AG08395 (cell line): ENCODE measurements at regions not wholly inside any gene's neighbourhood (a gene's known extent, or its start where the extent isn't known, plus 50 kb on each side); places are given as distances from the start of the nearest gene placed in this dataset.

ENCODE experiments used
- DNase-seq: peaks from one replicate; pipeline ENCODE4 v3.0.0; 2012; ENCODE audit warnings: mixed read lengths, low spot score

DNA sequence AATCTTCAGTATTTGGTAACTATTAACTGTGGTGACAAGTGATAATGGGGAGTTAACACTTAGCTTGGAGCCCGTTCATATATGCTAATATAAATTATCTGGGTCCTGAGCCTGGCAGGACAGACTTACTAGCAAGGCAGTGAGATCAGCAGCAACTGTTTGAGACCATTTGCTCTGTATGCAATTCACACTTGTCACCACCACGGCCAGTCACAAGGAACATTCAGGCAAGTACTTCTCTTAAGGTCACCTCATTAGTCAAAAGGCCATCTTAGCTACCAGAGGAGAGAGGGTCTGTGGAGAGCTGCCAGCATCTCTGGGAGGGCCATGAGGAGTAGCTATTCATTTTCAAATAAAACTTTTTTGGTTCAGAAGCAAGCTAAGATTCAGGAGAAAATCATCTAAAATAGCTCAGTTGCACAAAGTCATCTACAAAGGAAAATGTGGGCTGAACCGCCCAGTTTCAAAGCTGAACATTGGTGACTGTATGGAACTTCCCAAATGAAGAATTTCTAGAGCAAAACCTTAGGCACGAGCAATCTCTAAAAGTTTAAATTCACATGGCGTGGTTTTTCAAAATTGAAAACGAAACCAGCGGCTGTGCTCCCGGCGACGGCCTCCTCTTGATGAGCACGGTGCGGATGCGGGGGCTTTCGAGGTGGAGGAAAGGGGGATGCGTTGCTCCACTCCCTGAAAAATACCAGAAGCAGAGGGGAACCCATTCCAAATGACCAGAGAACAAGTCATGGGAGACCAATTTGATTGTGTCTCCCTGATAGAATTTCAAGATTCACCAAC, 233.5 kb upstream of the MGMT start:
- no peak for DNase-seq

DNA sequence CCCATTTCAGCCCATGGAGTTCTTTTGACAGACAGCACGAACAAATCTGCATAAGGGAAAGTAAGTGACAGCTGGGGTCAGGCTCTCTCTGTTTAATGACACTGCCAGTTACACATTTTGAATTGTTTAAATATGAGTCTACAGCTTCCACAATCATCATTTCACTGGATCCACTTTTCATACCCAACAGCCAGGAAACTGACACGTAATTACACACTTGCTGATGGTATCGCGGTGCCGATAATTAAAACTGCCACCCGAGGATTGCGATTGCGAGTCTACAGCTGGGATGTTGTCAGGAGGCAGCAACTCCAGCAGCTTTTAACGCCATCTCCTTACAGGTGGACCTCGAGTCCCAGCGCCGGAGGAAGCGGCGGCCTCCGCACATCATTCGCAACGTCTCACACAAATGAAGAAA, 230.8 kb upstream of the MGMT start:
- DNase-seq, result no peak

DNA sequence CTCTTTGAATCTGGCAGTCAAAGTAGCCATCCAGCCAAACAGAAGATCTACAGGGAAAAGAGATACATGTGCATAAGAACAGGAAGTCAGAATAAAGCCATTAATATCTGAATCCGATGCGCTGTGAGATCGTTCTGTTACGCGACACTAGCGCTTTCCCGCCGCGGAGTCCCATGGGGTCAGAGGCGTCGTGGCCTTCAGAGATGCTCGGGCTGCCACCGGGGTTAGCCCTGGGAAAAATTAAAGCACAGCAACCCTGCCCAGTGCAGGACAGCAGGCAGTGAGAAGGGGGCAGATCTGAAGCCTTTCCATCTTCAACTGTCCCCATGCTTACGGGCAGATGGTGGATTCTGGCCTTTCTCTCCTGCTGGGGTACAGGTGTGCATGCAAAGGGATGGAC, 225.6 kb upstream of the MGMT start:
- no peak for DNase-seq

DNA sequence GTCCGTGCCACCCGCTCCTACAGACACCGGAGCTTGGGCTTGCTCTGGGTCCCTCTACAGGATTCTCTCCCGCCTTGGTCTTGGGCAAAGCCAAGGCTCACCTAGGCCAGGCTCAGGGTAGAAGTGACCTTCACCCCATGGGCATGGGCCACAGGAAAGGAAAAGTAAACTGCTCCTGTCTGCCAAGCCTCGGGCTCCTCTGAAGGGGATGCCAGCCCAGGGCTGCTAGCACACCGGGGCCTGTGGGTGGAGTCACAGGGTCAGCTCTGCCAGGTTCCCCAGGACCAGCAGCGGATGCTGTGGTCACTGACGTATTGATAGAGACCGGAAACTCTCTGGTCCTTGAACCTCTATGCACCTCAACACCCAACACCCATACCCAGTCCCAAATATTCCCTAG, 222.7 kb upstream of the MGMT start:
- DNase-seq, result no peak

DNA sequence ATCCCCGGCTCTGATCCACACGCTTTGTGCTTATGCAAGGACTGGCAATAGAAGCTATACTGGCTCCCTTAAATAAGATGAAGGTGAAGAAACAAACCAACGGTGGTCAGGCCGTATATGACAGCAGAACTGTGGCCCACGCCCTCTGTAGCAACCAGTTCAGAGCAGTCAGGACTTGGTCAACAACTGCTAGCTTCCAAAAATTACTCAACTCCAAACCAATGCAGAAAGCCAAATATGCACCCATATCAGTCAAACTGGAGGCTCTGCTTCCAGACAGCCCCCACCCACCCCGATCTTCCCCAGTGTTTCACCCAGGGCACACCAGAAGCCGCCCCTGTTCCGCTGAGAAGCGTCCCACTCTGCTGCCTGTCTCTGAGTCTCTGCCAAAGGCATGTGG, 222.3 kb upstream of the MGMT start:
- DNase-seq, result no peak

DNA sequence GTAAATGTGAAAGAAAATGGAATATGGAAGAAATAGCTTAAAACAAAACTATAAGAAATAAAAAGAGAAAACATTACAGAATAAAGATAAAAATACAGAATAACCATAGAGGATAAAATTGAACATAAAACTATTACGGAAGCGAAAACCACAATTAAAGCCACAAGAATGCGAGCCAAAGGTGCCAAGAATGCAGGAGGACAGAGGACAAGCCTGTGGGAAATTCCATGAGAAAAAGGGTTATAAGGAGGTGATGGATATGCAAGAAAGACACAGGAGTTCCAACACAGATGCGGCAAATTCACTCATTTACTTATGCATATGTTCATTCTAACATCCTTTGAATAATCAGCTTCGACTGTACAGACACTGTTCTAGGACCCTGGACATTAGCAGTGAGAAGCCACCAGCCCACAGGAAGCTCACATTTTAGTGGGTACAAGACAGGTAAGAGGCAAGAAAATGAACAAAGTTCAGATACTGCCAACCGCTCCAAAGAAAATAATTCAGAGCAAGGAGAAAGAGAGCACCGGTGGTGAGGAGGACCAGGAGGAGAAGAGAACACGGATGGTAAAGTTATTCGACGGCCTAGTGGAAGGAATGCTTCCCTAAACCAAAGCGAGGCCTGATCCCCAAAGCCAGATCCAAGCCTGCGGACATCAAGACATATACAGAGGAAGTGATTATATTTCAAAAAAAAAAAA, 213.7 kb upstream of the MGMT start:
- no peak for DNase-seq

GRCh38 chr10:129253865-129254179, 213.2 kb upstream of the MGMT start:
- no peak for DNase-seq

DNA sequence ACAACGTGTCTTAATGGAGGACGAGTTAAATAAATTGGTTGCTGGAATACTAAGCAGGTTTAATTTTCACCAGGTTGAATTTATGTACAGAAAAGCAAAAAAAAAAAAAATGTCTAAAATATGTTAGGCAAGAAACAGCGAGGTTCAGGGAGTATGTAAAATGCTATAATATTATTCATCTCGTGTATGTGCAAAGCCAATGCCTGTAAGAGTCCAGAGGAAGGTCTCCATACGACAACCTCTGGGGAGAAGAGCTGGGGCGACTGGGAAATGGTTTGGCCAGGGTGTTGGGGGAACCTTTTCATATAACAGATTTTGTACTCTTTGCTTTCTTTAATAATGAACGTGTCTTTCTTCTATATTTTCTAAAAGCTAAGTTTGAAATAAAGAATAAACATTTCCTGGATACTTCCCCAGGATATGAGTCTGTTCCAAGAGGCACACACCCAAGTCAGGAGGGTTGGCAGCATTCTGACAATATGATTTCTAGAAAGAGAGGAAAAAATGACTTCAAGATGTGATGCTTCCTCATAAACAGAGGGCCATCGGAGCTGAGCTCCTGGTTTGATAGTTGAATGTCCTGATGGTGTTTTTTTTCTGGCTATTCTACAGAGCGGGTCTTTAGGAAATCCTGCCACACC, 208.6 kb upstream of the MGMT start:
- no peak for DNase-seq

DNA sequence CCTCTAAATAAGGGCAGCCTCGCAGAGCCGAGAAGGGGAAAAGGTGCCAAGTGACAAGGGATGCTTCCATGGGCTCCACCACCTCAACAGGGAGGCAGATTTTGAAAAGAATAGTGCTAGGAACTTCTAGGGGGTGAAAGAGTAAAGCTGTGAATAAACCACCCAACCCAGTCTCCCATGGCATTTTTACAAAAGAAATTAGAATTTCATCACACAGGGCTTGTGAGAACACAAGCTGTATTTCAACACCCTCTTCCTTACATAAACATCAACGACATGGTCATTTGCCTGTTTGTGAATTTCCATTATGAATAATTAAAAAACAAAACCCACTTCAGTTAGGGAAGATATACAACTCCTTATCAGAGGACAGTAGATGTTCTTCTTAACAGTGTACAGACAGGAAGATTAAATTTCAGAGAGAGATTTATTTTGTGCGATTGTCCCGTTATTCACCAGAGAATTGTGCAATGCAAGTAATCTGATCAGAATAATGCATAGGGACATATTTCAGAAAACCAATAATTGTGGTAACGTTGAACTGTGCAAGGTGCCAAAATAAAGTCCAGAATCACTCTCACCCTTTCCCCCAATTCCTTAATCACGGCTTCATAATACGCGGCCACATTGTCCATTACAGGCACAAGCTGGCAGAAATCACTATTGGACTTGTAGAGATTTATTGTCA, 207.8 kb upstream of the MGMT start:
- DNase-seq, result no peak

DNA sequence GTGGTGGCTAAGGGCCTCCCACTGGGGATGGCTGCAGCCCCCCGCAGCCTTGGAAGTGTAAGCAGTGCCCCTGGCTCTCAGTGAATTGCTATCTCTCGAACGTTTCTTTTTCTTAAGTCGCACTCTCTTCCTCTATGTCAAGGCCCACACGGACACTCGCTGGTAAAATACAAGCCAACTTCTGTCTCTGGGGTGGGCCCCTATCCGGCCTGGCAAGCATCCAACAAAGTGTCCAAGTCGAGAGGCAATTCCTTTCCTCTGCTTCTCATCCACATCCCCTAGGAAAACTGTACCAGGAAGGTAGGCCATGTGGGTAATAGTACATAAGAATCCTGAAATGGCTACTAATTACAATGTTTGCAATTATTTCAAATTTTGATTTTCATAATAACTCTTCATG, 194.9 kb upstream of the MGMT start:
- DNase-seq, result no peak

- DNase-seq, result no peak
These were observed 194.0 kb upstream of the MGMT start for GRCh38 chr10:129272866-129273650.

- no peak for DNase-seq
These were observed 193.2 kb upstream of the MGMT start for GRCh38 chr10:129273860-129274259.

DNA sequence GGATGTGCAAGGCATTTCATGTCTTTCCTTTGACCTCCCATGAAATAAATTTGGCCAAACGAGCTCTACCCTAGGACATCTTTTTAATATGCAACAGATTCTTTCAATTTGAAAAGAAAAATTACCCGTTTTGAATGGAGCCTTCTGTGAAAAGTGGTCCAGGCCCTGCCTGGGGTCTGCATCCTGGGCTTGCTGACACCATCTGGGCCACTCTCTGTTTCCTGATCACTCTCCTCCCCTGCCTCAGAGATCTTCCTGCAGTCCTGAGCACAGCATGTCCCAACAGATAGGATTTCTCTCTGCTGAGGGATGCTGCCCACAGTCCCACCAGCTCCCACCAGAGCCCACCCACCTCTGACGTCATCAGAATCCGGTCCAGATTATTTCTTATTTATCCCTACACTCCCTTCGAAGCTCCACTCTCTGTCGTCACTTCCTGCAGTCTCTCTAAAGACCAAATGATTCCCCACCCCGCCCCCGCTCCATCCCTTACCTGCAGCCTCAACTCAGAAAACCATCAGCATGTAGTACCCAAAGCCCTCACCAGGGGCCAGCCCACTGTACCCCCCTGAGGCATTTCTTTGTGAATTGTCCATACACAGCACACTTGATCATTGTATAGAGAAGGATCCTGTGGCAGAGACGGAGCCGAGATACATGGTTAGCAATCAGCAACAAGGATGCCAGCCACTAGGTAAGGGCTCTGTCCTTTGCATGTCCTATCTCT, 192.1 kb upstream of the MGMT start:
- no peak for DNase-seq

DNA sequence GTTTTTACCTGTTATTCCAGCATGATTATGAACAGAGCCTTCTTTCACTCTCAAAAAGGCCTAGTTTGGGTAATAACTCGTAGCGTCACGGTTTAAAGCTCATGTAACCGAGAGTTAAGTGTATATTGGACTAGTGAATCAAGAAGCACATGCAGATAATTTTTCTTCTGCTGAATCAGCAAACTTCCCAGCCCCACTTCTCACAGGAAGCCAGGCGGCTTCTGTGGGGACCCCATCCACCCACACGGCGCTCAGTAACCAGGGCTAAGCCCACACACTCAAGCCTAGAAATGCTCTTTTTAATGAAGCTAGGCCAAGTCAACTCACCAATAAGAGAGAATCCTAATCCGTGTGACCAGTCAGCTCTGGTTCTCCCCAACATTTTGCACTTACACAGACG, 191.2 kb upstream of the MGMT start:
- no peak for DNase-seq

- no peak for DNase-seq
These were observed 190.0 kb upstream of the MGMT start for GRCh38 chr10:129277084-129277483.

DNA sequence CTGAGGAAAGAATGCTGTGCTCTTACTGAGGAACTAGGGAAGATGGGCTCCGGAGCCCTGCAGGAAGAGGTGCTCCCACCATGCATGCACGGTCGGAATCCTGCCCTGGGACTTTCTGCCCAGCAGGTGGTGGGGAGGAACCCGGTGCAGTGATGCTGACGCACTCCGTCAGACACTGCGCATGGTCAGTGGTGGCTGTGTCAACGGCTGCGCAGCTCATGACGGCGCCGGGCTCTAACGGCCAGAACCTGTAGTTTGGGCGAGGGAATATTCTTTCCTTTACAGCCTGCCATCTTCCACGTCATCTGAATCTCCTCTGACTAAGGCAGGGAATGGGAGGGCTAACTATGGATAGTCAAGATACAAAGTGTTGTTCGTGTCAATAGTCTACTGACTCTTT, 189.2 kb upstream of the MGMT start:
- no peak for DNase-seq

GRCh38 chr10:129278686-129279085, 188.4 kb upstream of the MGMT start:
- DNase-seq, result no peak

GRCh38 chr10:129279446-129280154, 187.4 kb upstream of the MGMT start:
- DNase-seq, result no peak

DNA sequence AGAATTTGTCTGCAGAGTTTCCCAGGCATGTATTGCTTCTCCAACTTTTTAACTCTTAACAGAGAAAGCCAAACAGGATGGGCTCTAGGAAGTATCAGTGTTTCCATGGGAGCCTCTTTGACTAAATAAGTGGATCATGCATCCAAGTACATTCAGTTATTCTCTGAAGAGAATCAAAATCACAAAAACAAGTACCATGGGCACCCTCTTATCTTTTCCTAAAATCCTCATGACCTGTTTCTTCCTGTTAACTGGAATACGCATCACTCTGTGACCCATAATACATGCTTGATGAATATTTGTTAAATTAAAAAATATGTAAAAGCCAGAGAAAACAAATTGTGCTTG, 186.9 kb upstream of the MGMT start:
- DNase-seq, result no peak

DNA sequence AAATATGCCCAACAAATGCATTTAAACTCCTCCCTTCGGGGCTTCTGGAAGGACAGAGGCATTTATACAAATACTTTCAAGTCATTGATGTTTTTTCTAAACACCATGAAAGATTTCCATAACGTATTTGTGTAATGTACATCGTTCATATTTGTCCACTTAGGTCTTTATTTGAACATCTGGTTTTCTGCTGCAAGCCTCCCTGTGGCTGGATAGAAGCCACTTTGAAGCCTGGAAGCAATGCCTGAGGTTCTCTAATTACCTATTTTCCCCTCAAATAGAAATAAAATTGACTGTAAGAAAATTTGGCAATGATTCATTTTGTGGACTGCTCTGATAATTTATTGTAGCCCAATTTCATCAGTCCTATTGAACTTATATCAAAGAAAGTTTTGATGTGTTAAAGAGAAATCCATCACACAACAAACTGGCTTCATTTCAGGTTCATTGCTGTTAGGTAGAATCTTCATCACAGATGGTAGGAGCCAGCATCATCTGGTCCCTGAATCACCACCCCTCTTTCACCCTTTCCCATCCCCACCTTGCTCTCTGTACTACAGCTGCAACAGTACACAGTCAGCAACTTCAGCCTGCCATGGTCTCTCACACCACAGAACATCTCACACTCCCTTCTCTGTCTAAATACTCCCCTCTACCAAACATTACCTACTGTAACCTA, 186.0 kb upstream of the MGMT start:
- DNase-seq, result no peak
